ENCODE measurements at regions not wholly inside any gene's neighbourhood (a gene's known extent, or its start where the extent isn't known, plus 50 kb on each side); places are given as distances from the start of the nearest gene placed in this dataset.

GRCh38 chr11:112537846-112538330 is 277.2 kb upstream of the PLET1 start:
- TF ChIP-seq, protein P1, sequence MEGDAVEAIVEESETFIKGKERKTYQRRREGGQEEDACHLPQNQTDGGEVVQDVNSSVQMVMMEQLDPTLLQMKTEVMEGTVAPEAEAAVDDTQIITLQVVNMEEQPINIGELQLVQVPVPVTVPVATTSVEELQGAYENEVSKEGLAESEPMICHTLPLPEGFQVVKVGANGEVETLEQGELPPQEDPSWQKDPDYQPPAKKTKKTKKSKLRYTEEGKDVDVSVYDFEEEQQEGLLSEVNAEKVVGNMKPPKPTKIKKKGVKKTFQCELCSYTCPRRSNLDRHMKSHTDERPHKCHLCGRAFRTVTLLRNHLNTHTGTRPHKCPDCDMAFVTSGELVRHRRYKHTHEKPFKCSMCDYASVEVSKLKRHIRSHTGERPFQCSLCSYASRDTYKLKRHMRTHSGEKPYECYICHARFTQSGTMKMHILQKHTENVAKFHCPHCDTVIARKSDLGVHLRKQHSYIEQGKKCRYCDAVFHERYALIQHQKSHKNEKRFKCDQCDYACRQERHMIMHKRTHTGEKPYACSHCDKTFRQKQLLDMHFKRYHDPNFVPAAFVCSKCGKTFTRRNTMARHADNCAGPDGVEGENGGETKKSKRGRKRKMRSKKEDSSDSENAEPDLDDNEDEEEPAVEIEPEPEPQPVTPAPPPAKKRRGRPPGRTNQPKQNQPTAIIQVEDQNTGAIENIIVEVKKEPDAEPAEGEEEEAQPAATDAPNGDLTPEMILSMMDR (IDR thresholded peaks at IDR 0.05) = no peak
- no peak for TF ChIP-seq POLR2A (IDR thresholded peaks at IDR 0.05)
- TF ChIP-seq EP300 (IDR thresholded peaks at IDR 0.05) = no peak
